DMS 273 (cell line): ENCODE measurements at regions not wholly inside any gene's neighbourhood (a gene's known extent, or its start where the extent isn't known, plus 50 kb on each side); places are given as distances from the start of the nearest gene placed in this dataset.

Source experiments
- DNase-seq: peaks from one replicate; lab custom pipeline; 2025; ENCODE audit not compliant: unreplicated experiment; lab: John Stamatoyannopoulos, UW

DNA sequence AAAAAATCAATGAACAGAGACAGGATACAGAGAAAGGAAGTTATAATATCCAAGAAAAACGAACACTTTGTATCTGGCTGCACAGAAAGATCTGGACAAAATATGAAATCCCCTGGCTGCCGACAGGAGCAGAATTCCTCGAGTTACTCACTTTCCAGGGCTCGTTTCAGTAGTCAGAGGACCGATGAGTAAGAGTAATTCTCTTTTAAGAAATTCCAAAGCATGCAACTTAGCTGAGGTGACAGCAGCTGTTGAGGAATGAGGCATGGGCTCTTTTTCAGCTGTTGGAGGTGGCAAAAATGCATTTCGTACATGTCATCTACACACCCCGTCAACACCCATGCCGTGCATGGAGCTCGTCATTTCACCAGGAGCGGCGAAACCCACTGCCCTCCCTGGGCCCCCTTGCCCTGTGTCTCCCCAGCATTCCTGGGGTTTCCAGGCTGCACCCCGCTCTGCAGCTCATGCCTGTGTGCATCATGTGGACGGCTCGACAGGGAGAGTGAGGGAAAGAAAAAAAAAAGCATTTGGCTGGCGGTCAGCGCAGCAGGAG, 210.8 kb upstream of the SMIM21 start:
- no peak for DNase-seq

DNA sequence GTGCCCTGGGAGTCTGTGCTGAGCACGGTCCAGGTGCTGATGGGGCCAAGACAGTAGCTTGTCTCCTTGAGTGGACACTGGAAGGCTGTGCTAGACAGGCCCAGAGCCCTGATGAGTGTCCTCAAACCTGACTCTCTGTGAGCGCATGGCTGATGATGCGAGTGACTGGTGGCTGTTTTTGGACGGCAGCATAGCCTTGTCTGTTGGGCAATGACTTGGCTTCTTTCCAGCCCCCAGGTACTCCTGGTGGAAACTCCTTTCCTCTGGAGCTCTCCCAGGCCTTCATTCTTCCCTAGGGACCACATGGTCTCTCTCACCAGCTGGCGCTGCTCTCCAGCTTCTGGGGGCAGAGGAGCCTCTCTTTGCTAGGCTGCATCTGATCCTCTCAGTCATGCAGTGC, 207.6 kb upstream of the SMIM21 start:
- DNase-seq = peak; percentile 64

GRCh38 chr18:75625966-75626365, 198.5 kb upstream of the SMIM21 start:
- DNase-seq = no peak

- no peak for DNase-seq
Measured at GRCh38 chr18:75624869-75625268, 197.4 kb upstream of the SMIM21 start.

GRCh38 chr18:75621818-75622217, 194.3 kb upstream of the SMIM21 start:
- no peak for DNase-seq

DNA sequence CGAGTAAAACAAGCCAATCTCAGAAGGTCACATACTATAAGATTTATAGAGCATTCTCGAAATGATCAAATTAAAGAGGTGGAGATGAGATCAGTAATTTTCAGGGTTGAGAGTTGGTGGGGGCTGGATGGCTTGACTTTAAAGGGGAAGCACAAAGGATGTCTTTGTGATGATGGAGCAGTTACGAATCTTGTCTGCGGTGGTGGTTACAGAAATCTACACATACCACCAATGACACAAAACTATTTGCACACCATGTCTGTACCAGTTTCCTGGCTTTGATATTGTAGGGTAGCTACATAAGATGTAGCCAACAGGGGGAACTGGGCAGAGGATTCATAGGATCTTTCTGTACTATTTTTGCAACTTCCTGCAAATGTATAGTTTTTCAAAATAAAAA, 190.6 kb upstream of the SMIM21 start:
- DNase-seq = no peak

GRCh38 chr18:75612456-75612855, 185.0 kb upstream of the SMIM21 start:
- no peak for DNase-seq

- DNase-seq = no peak
Measured at GRCh38 chr18:75607701-75608100, 180.2 kb upstream of the SMIM21 start.

DNA sequence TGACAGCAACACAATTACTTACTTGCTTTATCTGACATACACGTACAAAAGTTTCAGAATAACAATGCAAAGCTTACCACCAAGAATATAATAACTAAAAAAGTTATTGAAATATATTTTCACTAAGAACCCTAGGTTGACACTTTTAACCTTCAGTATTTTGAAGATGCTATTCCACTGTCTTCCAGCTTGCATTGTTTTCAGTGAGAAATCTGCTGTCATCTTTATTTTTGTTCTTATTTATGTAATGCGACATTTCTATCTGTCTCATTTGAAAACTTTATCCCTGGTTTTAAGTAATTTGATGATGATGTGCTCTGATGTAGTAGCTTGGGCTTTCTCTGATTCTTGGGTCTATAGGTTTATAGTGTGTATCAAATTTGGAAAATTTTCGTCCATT, 165.0 kb upstream of the SMIM21 start:
- DNase-seq = no peak

GRCh38 chr18:75588412-75588811, 160.9 kb upstream of the SMIM21 start:
- DNase-seq = no peak

DNA sequence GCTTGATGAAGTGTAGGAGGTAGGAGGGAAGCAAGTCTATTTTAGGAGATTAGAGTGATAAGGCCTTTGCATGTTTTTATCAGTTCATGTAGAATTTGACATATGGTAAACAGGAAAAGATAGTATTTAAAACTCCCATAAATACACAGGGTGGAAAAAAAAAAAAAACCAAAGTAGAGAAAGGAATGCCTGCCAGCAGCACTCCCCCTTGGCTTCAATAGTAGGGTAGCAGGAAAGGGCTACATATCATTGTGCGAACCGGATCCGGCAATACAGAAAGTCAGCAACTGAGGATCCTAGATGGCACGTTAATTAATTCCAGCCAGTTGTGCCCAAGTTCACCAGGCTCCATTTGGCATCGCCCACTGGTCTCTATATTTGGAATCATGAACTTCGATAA, 159.6 kb upstream of the SMIM21 start:
- no peak for DNase-seq

DNA sequence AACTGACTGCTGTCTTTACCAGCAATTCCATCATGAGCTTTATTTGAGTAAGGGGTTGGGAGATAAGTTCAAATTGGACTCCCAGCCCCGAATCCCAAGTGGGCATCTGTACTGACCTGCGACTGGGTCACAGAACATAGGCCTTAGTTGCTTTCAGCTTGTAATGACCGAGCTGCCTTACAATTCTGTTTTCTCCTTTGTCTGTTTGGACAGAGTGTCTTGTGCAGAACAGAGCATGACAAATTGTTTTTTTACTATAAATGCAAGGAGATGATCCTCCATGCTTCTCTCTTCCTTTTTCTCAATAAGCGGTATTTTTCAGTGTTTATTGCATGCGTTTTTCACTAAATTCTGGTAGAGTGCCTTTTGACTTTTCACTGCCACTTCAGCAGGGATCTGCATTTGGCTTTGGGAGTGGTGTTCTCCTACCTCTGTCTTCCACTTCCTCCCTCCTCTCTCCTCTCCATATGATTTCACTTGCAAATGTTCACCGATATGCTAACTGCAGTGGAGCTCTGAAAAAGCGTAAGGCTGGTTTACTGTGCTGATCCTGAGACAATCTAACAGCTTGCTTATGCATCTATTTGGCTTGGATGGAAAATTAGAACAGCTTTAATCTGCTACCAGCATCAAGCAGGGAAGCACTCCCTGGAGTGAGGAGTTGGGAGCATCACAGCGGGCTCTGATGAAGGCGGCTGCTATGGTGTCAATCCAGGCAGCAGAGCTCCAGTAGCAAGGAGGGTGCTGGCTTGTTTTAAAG, 158.8 kb upstream of the SMIM21 start:
- no peak for DNase-seq

DNA sequence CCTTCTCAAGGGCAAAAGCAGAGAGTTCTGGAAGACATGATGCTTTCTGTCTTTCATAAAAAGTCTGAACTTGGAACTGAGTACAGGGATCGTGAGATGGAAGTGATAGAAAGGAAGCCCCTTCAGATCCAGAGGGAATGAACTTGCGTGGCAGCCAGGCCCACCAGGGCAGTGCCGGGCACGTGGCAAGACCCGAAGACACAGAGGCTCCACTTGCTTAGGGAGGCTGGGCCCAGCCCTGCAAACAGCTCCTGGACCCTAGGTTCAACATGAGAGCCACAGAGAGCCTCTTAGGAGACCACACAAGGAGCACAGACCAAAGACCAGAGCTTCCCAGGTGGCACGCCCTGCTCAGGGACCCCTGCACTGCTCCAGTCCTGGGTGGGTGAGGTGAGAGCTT, 155.4 kb upstream of the SMIM21 start:
- no peak for DNase-seq

DNA sequence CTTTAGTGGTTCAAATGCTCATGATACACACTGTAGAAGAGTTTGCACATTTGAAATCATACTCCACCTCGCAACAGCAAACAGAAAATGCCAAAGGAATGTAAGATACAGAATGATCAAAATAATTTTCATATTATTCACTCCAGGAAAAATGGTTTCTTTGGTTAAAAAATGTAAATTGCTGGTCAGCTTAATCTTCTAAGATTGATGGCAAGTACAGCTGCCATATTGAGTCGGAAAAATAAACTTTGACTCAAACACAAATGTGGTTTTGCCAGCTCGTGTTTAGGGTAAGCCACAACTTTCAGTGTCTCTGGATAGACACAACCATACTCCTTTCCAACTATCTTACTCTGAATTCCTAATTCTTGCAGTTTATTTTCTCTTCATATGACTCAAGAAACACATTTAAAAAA, 154.9 kb upstream of the SMIM21 start:
- DNase-seq = no peak

DNA sequence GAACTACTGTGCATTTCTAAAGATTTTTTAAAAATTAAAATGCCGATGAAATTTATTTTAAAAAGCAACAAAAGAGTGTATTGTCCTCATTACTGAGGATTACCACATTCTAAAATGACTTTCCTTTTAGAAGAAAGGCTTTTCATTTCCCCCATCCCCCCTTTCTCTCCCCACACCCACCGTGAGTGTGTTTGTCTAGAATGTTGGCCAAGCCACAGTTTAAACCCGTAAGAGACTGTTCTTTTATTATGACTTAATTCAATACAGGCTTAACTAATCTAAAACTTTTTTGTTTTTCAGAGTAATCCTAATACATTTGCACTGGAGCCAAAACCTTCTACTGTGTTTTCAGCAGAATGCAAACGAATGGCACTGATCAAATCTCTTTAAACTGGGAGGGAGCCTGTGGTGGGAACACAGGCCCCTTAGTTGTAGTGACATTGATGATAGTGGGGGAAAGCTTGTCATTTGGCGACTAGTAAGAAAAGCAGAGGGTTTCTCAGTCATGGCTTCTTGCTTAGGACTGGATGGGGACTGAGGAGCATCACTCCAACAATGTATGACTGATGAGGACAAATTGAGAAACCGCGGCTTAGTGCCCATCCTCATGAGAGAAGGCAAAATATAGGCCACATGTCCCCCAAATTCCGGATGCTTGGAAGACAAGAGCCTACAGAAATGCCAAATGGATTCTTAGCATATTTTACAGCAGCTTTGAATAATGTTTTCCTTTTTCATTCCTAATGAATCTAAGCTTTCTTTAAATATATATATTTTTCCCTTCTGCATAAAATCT, 154.0 kb upstream of the SMIM21 start:
- no peak for DNase-seq

DNA sequence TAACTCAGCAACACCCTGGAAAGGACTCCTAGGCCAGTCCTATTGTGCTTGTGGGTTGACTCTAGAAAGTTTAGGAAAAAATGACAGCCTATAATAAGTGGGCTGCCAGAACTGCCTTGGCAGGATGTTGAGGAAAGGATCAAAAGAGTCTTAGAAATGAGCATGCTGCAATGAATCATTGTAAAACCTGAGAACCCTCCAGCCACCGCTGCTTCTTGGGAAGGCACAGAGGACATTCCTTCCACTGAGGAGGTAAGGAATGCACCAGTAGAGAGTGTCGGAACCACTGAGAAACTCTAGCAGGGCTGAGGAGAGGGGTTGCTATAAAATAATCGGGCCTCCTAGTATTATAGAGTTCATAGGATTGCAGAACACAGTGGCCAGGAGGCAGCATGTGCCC, 146.7 kb upstream of the SMIM21 start:
- no peak for DNase-seq

DNA sequence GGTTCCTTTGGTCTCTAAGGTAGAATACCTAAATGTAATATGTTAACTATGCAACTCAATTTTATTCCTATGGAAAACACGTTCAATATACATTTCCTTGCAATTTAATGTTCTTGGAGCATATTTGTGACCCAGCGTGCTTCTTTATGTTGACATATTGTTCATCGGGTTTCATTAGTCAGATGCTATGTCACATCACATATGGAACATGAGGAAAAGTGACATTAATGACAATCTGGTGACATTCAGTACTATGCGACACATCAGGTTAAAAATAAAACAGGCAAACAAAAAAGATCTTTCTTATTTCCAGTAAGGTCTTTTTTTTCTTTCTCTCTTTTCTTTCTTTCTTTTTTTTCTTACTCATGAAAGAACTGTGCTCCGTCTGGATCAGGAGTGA, 135.6 kb upstream of the SMIM21 start:
- DNase-seq = no peak

GRCh38 chr18:75562216-75562615, 134.7 kb upstream of the SMIM21 start:
- no peak for DNase-seq

DNA sequence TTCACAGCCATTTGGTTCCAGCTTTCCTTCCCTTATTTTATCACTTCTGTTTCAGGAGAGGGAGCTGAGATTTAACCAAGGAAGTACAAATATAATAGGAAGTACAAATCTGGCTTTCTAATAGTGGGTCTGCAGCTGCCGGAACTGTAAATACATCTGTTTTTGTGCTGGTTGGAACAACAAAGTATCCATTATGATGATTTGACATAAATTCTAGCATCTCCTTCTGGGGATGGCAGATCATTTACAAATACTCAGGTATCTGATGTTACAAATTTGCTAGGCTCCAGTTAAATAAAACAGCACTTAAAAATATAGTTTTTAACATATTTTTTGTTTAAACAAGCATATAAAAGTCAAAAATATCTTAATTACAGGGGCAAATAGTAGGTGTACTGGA, 131.3 kb upstream of the SMIM21 start:
- DNase-seq = no peak

GRCh38 chr18:75556841-75557240, 129.3 kb upstream of the SMIM21 start:
- no peak for DNase-seq

DNA sequence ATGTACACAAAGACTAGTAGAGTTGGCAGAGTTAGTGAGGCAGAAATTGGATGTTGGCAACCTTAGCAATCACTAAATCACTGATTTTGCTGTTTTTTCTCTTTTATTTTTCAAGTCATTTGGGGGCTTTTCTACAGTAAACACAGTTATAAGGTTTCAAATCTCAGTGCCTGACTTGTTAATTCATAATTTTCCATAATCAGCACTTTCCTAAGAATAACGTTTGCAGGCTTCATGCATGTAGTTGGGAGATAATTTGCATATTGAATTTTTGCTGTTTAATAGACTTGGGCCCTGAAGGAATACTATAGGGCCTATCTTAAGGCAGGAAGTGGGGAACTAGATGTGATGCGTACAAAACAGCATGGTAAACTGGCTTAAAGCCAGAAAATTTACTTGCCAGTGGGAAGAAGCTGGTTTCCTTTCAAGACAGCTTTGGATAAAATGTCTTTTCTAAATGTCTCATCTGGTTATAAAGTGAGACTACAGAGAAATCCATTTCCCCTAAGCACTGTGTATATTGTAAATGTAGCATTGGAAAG, 127.2 kb upstream of the SMIM21 start:
- no peak for DNase-seq

GRCh38 chr18:75554176-75554575, 126.7 kb upstream of the SMIM21 start:
- DNase-seq = no peak
